ENCODE measurements at regions not wholly inside any gene's neighbourhood (a gene's known extent, or its start where the extent isn't known, plus 50 kb on each side); places are given as distances from the start of the nearest gene placed in this dataset.
A peak's percentile ranks its signal among the peaks of the same experiment; 100 is the strongest.

DNA sequence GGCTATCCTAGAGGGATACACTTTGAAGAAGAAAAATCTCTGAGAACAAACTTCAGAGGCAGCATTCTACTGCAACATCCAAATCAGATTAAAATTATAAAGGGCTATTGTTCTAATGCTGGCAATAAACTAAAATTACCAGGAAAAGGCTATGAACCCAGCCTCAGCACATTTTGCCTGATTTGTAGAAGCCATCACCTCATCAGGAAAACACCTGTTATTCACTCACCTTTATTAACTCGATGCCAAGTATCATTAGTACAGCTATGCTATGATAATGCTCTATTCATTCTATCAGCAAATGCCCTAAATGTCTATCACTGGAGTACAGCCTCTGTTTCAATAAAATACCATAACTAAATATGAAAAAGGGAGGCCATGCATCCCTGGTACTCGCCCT, 510.2 kb downstream of the RASEF start:
- Histone ChIP-seq H3K9me3 (ENCODE audit: low read depth, low read length, poor library complexity, severe bottlenecking) (no peaks in the 10 kb centered on the region), H3K36me3 (ENCODE audit: insufficient read depth, low read length, poor library complexity, severe bottlenecking) (no peaks in the 10 kb centered on the region), H3K4me1 (ENCODE audit: insufficient read depth, low read length, poor library complexity, severe bottlenecking) (no peaks in the 10 kb centered on the region), H3K27ac (ENCODE audit: low read depth, low read length, poor library complexity, severe bottlenecking) (no peak overlapping the region), H3K4me3 (ENCODE audit: low read depth, low read length, poor library complexity, severe bottlenecking) (no peak overlapping the region), H3K27me3 (replicated peaks; ENCODE audit: insufficient read depth, low read depth, low read length, poor library complexity) (no peaks in the 10 kb centered on the region)
- BruUV-seq (replicated peaks) = no TSS peak
- no peak for DNase-seq (ENCODE audit: low spot score)
- intact Hi-C loops (cut with micrococcal nuclease; ENCODE audit: unreplicated experiment) = no loop called here
- TF ChIP-seq EZH2 (IDR thresholded peaks at IDR 0.05; ENCODE audit: borderline replicate concordance, low read depth, low read length, poor library complexity, severe bottlenecking) (no peak), CTCF (conservative IDR thresholded peaks at IDR 0.05; ENCODE audit: low read depth, low read length) (no peak)
- CTCF ChIA-PET = no interaction called here
- POLR2A ChIA-PET (ENCODE audit: low non-redundant PET) = no interaction called here

DNA sequence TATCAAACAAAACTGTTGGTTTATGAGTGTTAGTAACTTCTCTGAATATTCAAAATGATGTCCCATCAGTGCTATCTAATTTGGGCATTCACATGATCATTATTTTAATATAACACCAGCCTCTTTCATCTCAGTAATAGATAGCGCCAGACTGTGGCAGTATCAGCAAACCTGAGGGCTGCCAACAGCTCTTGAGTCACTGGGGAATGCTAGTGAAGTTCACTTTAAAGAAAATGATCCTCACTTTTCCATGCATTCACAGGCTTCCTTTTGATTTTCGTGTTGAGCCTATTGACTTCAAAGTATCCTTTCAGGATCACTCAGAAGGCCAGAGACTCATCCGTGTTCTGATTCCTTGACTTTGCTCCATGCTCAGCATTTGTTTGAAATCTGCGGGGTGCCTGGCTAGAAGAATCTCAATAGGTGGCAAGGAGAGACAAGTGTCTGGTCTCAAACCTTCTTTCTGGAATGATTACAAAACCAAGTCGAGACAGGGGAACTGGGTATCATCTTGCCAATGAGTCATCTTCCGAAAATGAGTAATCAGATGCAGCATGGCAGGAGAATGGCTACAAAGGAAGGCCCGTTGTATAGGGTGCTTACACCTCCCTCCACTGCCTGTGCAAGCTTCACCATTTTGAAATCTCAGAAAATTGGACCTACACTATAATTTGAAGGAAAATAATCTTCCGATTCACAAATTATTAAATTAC, 509.1 kb downstream of the RASEF start:
- peak; percentile 26 for DNase-seq (ENCODE audit: low spot score)

GRCh38 chr9:82554381-82554780, 508.6 kb downstream of the RASEF start:
- no peak overlapping the region for H3K4me3 ChIP-seq (ENCODE audit: low read depth, low read length, poor library complexity, severe bottlenecking)
- ChIA-PET POLR2A (ENCODE audit: low non-redundant PET) (no interaction called here), CTCF (no interaction called here)
- no peak for TF ChIP-seq EZH2 (IDR thresholded peaks at IDR 0.05; ENCODE audit: borderline replicate concordance, low read depth, low read length, poor library complexity, severe bottlenecking)
- TF ChIP-seq CTCF (conservative IDR thresholded peaks at IDR 0.05; ENCODE audit: low read depth, low read length) = no peak
- no peaks in the 10 kb centered on the region for H3K27me3 ChIP-seq (replicated peaks; ENCODE audit: insufficient read depth, low read depth, low read length, poor library complexity)
- H3K36me3 ChIP-seq (ENCODE audit: insufficient read depth, low read length, poor library complexity, severe bottlenecking) = no peaks in the 10 kb centered on the region
- no TSS peak for BruUV-seq (replicated peaks)
- no peaks in the 10 kb centered on the region for H3K9me3 ChIP-seq (ENCODE audit: low read depth, low read length, poor library complexity, severe bottlenecking)
- H3K4me1 ChIP-seq (ENCODE audit: insufficient read depth, low read length, poor library complexity, severe bottlenecking) = no peaks in the 10 kb centered on the region
- no peak overlapping the region for H3K27ac ChIP-seq (ENCODE audit: low read depth, low read length, poor library complexity, severe bottlenecking)
- intact Hi-C loops (cut with micrococcal nuclease; ENCODE audit: unreplicated experiment) = no loop called here
- no peak for DNase-seq (ENCODE audit: low spot score)

More for the DNA sequence above, 509.1 kb downstream of the RASEF start:
- no TSS peak for BruUV-seq (replicated peaks)
- CTCF ChIA-PET = no interaction called here
- H3K36me3 ChIP-seq (ENCODE audit: insufficient read depth, low read length, poor library complexity, severe bottlenecking) = no peaks in the 10 kb centered on the region
- no peak overlapping the region for H3K27ac ChIP-seq (ENCODE audit: low read depth, low read length, poor library complexity, severe bottlenecking)
- no peaks in the 10 kb centered on the region for H3K27me3 ChIP-seq (replicated peaks; ENCODE audit: insufficient read depth, low read depth, low read length, poor library complexity)
- intact Hi-C loops (cut with micrococcal nuclease; ENCODE audit: unreplicated experiment) = no loop called here
- TF ChIP-seq EZH2 (IDR thresholded peaks at IDR 0.05; ENCODE audit: borderline replicate concordance, low read depth, low read length, poor library complexity, severe bottlenecking) = no peak
- TF ChIP-seq CTCF (conservative IDR thresholded peaks at IDR 0.05; ENCODE audit: low read depth, low read length) = no peak
- H3K9me3 ChIP-seq (ENCODE audit: low read depth, low read length, poor library complexity, severe bottlenecking) = no peaks in the 10 kb centered on the region
- no peak overlapping the region for H3K4me3 ChIP-seq (ENCODE audit: low read depth, low read length, poor library complexity, severe bottlenecking)
- POLR2A ChIA-PET (ENCODE audit: low non-redundant PET) = no interaction called here
- H3K4me1 ChIP-seq (ENCODE audit: insufficient read depth, low read length, poor library complexity, severe bottlenecking) = no peaks in the 10 kb centered on the region

Data from A673 (cell line).